ENCODE measurements at regions not wholly inside any gene's neighbourhood (a gene's known extent, or its start where the extent isn't known, plus 50 kb on each side); places are given as distances from the start of the nearest gene placed in this dataset.

DNA sequence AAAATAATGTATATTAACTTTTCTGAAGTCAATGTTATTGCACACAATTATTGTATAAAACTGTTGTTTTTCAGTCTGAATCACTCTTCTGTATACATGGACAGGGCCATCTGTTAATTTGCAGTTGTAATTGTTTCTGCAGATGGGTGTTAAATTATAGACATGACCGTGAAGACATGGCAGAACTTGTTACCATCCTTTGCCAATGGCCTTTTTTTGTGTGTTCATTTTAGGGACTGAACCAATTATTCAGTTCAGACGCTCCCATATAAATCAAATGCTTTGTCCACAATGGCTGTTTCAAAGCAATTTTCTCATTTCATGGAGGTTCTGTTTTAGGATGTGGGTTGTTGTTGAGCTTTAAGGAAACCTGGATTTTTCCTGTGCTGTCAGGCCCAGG, 533.7 kb downstream of the DOK5 start:
- TF ChIP-seq ZC3H10 (CRISPR knock-in tag; IDR thresholded peaks at IDR 0.05) (no peak), ZFP30 (CRISPR knock-in tag; IDR thresholded peaks at IDR 0.05) (no peak), GLIS3 (CRISPR knock-in tag; IDR thresholded peaks at IDR 0.05) (no peak), ISL1 (CRISPR knock-in tag; IDR thresholded peaks at IDR 0.05) (no peak), ZNF565 (CRISPR knock-in tag; conservative IDR thresholded peaks at IDR 0.05; ENCODE audit: low read depth) (no peak), CSDC2 (CRISPR knock-in tag; IDR thresholded peaks at IDR 0.05) (no peak), ZNF8 (CRISPR knock-in tag; IDR thresholded peaks at IDR 0.05) (no peak), ZNF70 (CRISPR knock-in tag; IDR thresholded peaks at IDR 0.05) (no peak), BACH2 (CRISPR knock-in tag; IDR thresholded peaks at IDR 0.05; ENCODE audit: borderline replicate concordance) (no peak)
- TF ChIP-seq, protein P1, sequence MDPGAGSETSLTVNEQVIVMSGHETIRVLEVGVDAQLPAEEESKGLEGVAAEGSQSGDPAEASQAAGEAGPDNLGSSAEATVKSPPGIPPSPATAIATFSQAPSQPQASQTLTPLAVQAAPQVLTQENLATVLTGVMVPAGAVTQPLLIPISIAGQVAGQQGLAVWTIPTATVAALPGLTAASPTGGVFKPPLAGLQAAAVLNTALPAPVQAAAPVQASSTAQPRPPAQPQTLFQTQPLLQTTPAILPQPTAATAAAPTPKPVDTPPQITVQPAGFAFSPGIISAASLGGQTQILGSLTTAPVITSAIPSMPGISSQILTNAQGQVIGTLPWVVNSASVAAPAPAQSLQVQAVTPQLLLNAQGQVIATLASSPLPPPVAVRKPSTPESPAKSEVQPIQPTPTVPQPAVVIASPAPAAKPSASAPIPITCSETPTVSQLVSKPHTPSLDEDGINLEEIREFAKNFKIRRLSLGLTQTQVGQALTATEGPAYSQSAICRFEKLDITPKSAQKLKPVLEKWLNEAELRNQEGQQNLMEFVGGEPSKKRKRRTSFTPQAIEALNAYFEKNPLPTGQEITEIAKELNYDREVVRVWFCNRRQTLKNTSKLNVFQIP (CRISPR knock-in tag; IDR thresholded peaks at IDR 0.05; ENCODE audit: borderline replicate concordance, low read depth) = no peak
- no peak for ATAC-seq

DNA sequence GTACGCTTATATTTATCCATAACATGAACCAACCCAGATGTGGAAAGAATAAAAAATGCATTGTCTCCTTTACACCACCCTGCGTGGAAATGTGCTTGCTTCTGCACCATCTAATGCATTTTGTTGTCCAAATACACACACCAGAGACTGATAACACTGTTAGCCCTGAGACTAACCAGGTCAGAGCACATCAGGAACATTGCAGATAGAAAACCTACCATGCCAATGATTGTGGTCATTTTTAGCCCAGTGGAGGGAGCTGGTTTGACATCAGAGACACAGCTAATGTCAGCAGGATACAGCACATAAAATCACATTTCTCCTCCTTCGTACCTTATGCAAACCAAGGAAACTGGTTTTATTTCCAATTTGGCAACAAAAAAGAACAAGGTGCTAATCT, 528.7 kb downstream of the DOK5 start:
- TF ChIP-seq, protein P2, sequence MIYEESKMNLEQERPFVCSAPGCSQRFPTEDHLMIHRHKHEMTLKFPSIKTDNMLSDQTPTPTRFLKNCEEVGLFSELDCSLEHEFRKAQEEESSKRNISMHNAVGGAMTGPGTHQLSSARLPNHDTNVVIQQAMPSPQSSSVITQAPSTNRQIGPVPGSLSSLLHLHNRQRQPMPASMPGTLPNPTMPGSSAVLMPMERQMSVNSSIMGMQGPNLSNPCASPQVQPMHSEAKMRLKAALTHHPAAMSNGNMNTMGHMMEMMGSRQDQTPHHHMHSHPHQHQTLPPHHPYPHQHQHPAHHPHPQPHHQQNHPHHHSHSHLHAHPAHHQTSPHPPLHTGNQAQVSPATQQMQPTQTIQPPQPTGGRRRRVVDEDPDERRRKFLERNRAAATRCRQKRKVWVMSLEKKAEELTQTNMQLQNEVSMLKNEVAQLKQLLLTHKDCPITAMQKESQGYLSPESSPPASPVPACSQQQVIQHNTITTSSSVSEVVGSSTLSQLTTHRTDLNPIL (CRISPR knock-in tag; IDR thresholded peaks at IDR 0.05; ENCODE audit: low read depth) = no peak
- TF ChIP-seq TOX (CRISPR knock-in tag; IDR thresholded peaks at IDR 0.05; ENCODE audit: borderline replicate concordance) = no peak
- TF ChIP-seq SNAI2 (CRISPR knock-in tag; IDR thresholded peaks at IDR 0.05) = no peak
- TF ChIP-seq, protein P3, sequence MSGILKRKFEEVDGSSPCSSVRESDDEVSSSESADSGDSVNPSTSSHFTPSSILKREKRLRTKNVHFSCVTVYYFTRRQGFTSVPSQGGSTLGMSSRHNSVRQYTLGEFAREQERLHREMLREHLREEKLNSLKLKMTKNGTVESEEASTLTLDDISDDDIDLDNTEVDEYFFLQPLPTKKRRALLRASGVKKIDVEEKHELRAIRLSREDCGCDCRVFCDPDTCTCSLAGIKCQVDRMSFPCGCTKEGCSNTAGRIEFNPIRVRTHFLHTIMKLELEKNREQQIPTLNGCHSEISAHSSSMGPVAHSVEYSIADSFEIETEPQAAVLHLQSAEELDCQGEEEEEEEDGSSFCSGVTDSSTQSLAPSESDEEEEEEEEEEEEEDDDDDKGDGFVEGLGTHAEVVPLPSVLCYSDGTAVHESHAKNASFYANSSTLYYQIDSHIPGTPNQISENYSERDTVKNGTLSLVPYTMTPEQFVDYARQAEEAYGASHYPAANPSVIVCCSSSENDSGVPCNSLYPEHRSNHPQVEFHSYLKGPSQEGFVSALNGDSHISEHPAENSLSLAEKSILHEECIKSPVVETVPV (CRISPR knock-in tag; IDR thresholded peaks at IDR 0.05) = no peak
- TF ChIP-seq, protein P4, sequence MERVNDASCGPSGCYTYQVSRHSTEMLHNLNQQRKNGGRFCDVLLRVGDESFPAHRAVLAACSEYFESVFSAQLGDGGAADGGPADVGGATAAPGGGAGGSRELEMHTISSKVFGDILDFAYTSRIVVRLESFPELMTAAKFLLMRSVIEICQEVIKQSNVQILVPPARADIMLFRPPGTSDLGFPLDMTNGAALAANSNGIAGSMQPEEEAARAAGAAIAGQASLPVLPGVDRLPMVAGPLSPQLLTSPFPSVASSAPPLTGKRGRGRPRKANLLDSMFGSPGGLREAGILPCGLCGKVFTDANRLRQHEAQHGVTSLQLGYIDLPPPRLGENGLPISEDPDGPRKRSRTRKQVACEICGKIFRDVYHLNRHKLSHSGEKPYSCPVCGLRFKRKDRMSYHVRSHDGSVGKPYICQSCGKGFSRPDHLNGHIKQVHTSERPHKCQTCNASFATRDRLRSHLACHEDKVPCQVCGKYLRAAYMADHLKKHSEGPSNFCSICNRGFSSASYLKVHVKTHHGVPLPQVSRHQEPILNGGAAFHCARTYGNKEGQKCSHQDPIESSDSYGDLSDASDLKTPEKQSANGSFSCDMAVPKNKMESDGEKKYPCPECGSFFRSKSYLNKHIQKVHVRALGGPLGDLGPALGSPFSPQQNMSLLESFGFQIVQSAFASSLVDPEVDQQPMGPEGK (CRISPR knock-in tag; IDR thresholded peaks at IDR 0.05; ENCODE audit: borderline replicate concordance) = no peak
- no peak for TF ChIP-seq CSDC2 (CRISPR knock-in tag; IDR thresholded peaks at IDR 0.05)
- TF ChIP-seq RARB (CRISPR knock-in tag; IDR thresholded peaks at IDR 0.05) = no peak
- TF ChIP-seq ZNF70 (CRISPR knock-in tag; IDR thresholded peaks at IDR 0.05) = no peak
- TF ChIP-seq PPARA (CRISPR knock-in tag; IDR thresholded peaks at IDR 0.05; ENCODE audit: borderline replicate concordance) = no peak
- TF ChIP-seq, protein P5, sequence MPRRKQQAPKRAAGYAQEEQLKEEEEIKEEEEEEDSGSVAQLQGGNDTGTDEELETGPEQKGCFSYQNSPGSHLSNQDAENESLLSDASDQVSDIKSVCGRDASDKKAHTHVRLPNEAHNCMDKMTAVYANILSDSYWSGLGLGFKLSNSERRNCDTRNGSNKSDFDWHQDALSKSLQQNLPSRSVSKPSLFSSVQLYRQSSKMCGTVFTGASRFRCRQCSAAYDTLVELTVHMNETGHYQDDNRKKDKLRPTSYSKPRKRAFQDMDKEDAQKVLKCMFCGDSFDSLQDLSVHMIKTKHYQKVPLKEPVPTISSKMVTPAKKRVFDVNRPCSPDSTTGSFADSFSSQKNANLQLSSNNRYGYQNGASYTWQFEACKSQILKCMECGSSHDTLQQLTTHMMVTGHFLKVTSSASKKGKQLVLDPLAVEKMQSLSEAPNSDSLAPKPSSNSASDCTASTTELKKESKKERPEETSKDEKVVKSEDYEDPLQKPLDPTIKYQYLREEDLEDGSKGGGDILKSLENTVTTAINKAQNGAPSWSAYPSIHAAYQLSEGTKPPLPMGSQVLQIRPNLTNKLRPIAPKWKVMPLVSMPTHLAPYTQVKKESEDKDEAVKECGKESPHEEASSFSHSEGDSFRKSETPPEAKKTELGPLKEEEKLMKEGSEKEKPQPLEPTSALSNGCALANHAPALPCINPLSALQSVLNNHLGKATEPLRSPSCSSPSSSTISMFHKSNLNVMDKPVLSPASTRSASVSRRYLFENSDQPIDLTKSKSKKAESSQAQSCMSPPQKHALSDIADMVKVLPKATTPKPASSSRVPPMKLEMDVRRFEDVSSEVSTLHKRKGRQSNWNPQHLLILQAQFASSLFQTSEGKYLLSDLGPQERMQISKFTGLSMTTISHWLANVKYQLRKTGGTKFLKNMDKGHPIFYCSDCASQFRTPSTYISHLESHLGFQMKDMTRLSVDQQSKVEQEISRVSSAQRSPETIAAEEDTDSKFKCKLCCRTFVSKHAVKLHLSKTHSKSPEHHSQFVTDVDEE (CRISPR knock-in tag; IDR thresholded peaks at IDR 0.05) = no peak
- TF ChIP-seq ZFP30 (CRISPR knock-in tag; IDR thresholded peaks at IDR 0.05) = no peak
- TF ChIP-seq GLIS3 (CRISPR knock-in tag; IDR thresholded peaks at IDR 0.05) = no peak
- no peak for TF ChIP-seq ZFP3 (CRISPR knock-in tag; IDR thresholded peaks at IDR 0.05)
- ATAC-seq = no peak

DNA sequence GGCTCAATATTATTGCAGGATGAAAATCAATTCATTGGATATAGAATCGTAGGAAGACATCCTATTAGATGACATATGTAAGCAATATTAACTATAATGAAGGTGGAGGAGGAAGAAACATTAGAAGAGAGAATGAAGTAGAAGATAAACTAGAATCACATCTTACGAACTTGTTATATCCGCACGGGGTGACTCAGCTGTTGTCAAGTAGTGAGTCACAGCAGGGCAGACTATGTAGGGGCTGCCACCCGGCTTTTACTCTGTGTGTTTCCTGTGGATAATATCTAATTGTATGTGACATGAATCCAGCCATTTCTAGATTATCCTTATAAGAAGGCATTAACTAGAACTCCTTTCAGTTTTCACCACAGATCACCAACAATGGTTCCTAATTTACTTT, 520.2 kb downstream of the DOK5 start:
- TF ChIP-seq ZNF70 (CRISPR knock-in tag; IDR thresholded peaks at IDR 0.05) (no peak), PPARA (CRISPR knock-in tag; IDR thresholded peaks at IDR 0.05; ENCODE audit: borderline replicate concordance) (no peak), TOX (CRISPR knock-in tag; IDR thresholded peaks at IDR 0.05; ENCODE audit: borderline replicate concordance) (no peak), RARB (CRISPR knock-in tag; IDR thresholded peaks at IDR 0.05) (no peak), ZNF8 (CRISPR knock-in tag; IDR thresholded peaks at IDR 0.05) (no peak), CSDC2 (CRISPR knock-in tag; IDR thresholded peaks at IDR 0.05) (no peak), ESRRG (CRISPR knock-in tag; IDR thresholded peaks at IDR 0.05) (no peak), BACH2 (CRISPR knock-in tag; IDR thresholded peaks at IDR 0.05; ENCODE audit: borderline replicate concordance) (no peak), OSR1 (CRISPR knock-in tag; IDR thresholded peaks at IDR 0.05) (no peak), SNAI2 (CRISPR knock-in tag; IDR thresholded peaks at IDR 0.05) (no peak), TCF4 (CRISPR knock-in tag; IDR thresholded peaks at IDR 0.05; ENCODE audit: borderline replicate concordance) (no peak), ZFP3 (CRISPR knock-in tag; IDR thresholded peaks at IDR 0.05) (no peak), GLIS3 (CRISPR knock-in tag; IDR thresholded peaks at IDR 0.05) (no peak), ISL1 (CRISPR knock-in tag; IDR thresholded peaks at IDR 0.05) (no peak)
- TF ChIP-seq, protein P3 (CRISPR knock-in tag; IDR thresholded peaks at IDR 0.05) = no peak
- TF ChIP-seq, protein P4 (CRISPR knock-in tag; IDR thresholded peaks at IDR 0.05; ENCODE audit: borderline replicate concordance) = no peak
- ATAC-seq = no peak

Measured in SK-N-SH treated with all-trans-retinoic acid at 6 μM for 48 hours (cell line).